Bronchial epithelial cell (primary cell): ENCODE measurements at regions not wholly inside any gene's neighbourhood (a gene's known extent, or its start where the extent isn't known, plus 50 kb on each side); places are given as distances from the start of the nearest gene placed in this dataset.

Experiments
- DNase-seq: peaks from one replicate; pipeline ENCODE4 v3.0.0-alpha.2; 2010; ENCODE audit warnings: low read depth
- FAIRE-seq: peaks from 2 replicates; lab custom pipeline; 2011; peaks lifted over from hg19 to GRCh38; lab: Jason Lieb, UNC
- H3K27me3 ChIP-seq: 2 replicates; pipeline ENCODE4 v1.5.1; 2011; ENCODE audit warnings: low read length; ENCODE audit not compliant: control insufficient read depth, insufficient read depth
- H3K36me3 ChIP-seq: 2 replicates; pipeline ENCODE4 v1.5.1; 2011; ENCODE audit warnings: low read length; ENCODE audit not compliant: control insufficient read depth, insufficient read depth
- H3K4me3 ChIP-seq: 2 replicates; pipeline ENCODE4 v1.5.1; 2011; ENCODE audit warnings: mild to moderate bottlenecking, low read depth, low read length, control low read depth
- TF ChIP-seq, protein P1 (sequence below): IDR thresholded peaks from 2 replicates; pipeline ENCODE4 v1.5.1; 2011; ENCODE audit warnings: mild to moderate bottlenecking, moderate library complexity, low read length, control low read depth, inconsistent platforms; ENCODE audit not compliant: insufficient read depth, severe bottlenecking

DNA sequence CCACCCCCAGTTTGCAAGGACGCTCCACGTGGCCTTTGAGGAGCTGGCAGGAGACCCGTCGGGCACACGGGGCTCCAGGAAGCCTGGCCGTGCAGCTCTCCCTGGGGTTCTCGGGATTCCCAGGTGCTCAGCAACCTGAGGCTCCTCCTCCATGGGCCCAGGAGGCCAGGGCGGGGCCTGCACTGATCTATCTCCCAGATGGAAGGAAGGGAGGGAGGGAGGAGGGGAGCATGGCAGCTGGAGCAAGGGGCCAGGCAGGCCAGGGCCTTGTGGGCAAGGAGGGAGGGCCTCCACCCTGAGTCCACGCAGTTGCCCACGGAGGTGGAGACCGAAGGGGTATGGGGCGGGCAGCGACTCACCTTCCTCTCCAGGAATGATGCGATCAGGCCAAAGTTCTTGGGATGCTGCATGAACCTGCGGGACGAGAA is 127.3 kb downstream of the RFLNA start:
- TF ChIP-seq, protein P1, sequence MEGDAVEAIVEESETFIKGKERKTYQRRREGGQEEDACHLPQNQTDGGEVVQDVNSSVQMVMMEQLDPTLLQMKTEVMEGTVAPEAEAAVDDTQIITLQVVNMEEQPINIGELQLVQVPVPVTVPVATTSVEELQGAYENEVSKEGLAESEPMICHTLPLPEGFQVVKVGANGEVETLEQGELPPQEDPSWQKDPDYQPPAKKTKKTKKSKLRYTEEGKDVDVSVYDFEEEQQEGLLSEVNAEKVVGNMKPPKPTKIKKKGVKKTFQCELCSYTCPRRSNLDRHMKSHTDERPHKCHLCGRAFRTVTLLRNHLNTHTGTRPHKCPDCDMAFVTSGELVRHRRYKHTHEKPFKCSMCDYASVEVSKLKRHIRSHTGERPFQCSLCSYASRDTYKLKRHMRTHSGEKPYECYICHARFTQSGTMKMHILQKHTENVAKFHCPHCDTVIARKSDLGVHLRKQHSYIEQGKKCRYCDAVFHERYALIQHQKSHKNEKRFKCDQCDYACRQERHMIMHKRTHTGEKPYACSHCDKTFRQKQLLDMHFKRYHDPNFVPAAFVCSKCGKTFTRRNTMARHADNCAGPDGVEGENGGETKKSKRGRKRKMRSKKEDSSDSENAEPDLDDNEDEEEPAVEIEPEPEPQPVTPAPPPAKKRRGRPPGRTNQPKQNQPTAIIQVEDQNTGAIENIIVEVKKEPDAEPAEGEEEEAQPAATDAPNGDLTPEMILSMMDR: no peak
- no peaks in the 10 kb centered on the region for H3K27me3 ChIP-seq
- no peak for FAIRE-seq
- DNase-seq: peak; percentile 54
- H3K4me3 ChIP-seq: peak overlapping the region; percentile 11
- peaks cover 22% of the 10 kb centered on the region for H3K36me3 ChIP-seq

DNA sequence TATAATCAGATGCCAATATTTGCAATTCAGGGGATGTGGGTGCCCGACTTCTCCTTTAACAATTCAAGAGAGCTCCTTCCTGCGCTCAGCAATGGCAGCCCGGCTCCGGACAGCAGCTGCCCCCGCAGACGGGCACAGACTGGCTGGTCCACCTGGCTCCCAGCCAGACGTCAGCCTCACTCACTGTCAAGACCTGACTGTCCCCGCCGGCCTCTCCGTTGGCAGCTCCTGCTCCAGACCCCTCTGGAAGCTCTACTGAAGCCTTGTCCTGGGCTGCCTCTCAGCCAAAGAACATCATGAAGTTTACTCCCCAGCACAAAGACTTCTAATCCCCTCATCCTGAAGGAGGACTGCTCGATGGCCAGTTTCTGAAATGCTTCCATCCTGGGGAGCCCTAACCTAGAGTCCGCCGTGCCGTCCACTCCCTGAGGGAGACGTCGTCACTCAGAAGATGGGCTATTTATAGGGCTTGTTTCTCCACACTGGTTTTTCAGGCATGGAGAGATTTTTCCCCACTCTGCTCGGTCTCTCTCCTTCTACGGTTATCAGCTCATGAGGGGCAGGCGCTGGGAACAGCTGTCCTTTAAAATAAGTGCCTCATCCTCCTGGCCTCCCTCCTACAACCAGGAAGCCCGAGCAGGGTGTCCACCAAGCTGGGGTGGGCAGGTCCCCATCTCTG is 126.2 kb downstream of the RFLNA start:
- no peak for FAIRE-seq
- TF ChIP-seq, protein P1: no peak
- no peak overlapping the region for H3K4me3 ChIP-seq

DNA sequence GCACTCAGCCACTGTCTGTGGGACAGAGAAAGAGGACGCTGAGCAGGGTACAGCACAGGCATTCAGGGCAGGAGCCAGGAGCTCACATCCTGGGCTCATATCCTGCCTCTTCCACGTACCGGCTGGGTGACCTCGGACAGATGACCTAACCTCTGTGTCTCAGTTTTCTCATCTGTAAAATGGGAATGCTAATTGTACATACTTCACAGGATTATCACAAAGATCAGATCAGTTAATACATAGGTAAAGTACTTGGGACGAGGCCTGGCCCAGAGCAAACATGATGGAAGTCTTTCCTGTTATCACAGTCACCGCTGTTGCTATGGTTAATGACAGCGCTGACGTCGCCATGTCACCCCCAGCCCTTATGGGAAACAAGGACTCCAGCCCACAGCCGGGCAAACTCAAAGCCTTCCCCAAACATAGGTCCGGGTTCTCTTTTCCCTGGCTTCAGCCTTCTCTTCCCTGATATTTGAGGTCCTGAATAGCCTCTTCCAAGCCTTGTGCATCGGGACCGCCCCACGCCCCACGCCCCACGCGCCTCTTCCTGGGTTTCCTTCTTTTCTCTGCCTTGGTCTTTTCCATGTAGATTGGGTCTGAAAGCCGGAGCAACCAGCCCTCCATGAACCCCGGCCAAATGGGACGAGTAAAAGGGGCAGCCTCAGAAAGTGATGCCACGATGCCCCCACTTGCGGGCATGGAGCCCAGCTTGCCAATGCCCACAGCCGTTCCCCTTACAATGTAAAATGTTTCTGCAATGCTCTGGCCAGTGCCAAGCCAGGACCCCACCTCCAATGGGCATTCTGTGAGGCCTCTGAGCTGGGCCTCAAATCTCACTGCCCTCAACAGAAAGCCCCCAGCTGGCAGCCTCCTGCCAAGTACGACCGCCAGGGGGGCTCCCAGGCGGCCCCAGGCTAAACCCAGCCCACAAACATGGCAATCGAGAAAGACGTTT is 125.4 kb downstream of the RFLNA start:
- DNase-seq (no peak), FAIRE-seq (peak; percentile 36)
- TF ChIP-seq, protein P1: no peak
- Histone ChIP-seq H3K4me3 (no peak overlapping the region), H3K36me3 (peaks cover 16% of the 10 kb centered on the region), H3K27me3 (no peaks in the 10 kb centered on the region)

More for the DNA sequence above, 126.2 kb downstream of the RFLNA start:
- Histone ChIP-seq H3K36me3 (peaks cover 16% of the 10 kb centered on the region), H3K27me3 (no peaks in the 10 kb centered on the region)
- no peak for DNase-seq

DNA sequence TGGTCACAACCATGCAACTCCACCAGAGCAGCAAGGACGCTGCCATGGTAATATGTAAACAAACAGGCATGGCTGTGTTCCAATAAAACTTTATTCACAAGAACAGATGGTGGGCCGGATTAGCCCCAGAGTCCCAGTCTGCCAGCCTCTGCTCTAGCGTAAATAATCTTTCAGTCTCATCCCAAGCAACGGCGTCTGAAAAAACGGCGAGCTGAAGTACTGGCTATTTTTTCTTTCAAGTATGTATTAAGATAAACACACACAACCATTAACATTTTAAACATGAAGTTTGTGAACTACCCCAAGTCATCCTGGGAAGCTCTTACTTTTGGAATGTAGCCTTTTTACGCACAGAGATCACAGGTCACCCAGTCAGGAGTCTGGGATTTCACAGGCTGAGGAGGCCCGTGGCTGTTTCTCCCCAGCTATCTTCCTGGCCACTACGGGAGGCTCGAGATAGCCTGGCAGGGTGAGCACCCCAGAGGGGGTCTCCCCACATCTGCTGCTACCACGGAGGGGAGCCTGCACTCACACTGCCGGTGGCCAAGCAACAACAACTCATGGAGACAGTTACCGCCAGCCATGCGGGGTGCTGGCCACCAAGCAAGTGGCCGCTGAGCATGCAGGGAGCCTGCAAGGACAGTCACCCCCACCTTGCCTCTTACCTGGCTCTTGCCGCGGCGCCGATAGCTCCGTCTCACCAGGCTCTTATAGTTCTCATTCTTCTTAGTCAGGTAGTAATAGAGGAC is 124.6 kb downstream of the RFLNA start:
- no peak overlapping the region for H3K4me3 ChIP-seq

DNA sequence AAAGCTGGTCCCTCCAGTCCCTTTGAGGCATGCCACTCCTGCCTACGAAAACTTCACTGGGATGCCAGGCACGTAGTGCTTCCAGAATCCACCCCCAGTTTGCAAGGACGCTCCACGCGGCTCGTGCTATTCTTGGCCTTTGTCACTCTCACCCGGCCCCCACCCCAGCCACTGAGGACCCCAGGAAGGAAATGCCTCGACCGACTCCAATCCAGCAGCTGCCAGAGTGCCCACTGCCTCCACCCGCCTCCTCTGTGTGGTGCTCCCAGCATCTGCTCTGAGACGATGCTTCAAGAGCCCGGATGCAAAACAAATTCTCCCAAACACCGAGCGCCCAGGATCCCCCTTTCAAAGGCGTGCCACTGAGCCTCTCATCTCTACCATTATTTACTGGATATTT is 123.9 kb downstream of the RFLNA start:
- peaks cover 17% of the 10 kb centered on the region for H3K36me3 ChIP-seq

More for the DNA sequence above, 124.6 kb downstream of the RFLNA start:
- Histone ChIP-seq H3K36me3 (peaks cover 16% of the 10 kb centered on the region), H3K27me3 (no peaks in the 10 kb centered on the region)
- DNase-seq (no peak), FAIRE-seq (no peak)
- TF ChIP-seq, protein P1: no peak

More for the DNA sequence above, 123.9 kb downstream of the RFLNA start:
- Histone ChIP-seq H3K4me3 (no peak overlapping the region), H3K27me3 (no peaks in the 10 kb centered on the region)
- TF ChIP-seq, protein P1: no peak
- FAIRE-seq (no peak), DNase-seq (no peak)
